ENCODE measurements at regions not wholly inside any gene's neighbourhood (a gene's known extent, or its start where the extent isn't known, plus 50 kb on each side); places are given as distances from the start of the nearest gene placed in this dataset.

DNA sequence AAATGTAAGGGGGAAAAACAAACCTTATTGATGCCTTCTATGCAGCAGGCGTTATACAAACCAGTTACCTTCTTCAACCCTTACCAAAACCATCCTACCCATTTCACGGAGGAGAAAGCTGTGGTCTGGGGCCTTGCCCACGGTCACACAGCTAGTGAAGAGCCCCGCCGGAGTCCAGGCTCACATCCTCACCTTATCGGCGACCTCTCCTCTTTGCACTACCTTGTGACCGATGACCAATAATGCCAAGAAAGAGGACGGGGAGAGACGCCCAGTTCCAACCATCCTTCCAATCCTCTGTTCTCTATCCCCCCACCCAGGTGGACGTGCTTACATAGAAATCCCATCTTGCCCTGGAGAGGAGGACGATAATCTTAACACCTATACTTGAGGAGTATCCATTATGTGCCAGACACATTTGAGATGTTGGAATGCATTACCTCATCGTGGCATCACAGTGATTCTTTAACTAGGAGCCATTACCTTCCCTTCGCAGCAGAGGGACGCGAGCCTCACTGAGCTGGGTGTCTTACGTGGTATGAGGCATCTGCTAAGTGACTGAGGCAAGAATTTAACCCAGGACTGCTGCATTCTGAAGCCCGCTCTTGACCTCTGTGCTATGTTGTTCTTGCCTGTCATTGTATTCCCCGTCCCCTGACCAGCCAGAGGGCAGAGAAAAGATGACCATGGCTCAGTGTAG is 253.7 kb upstream of the B3GAT1 start:
- no peaks in the 10 kb centered on the region for H3K27me3 ChIP-seq (ENCODE audit: control insufficient read depth, insufficient read depth, low read length)
- TF ChIP-seq, protein P1, sequence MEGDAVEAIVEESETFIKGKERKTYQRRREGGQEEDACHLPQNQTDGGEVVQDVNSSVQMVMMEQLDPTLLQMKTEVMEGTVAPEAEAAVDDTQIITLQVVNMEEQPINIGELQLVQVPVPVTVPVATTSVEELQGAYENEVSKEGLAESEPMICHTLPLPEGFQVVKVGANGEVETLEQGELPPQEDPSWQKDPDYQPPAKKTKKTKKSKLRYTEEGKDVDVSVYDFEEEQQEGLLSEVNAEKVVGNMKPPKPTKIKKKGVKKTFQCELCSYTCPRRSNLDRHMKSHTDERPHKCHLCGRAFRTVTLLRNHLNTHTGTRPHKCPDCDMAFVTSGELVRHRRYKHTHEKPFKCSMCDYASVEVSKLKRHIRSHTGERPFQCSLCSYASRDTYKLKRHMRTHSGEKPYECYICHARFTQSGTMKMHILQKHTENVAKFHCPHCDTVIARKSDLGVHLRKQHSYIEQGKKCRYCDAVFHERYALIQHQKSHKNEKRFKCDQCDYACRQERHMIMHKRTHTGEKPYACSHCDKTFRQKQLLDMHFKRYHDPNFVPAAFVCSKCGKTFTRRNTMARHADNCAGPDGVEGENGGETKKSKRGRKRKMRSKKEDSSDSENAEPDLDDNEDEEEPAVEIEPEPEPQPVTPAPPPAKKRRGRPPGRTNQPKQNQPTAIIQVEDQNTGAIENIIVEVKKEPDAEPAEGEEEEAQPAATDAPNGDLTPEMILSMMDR (IDR thresholded peaks at IDR 0.05; ENCODE audit: insufficient read depth, low read length, severe bottlenecking), result no peak
- H3K36me3 ChIP-seq (ENCODE audit: control insufficient read depth, insufficient read depth, low read length), result no peaks in the 10 kb centered on the region
- peak; percentile 32 for FAIRE-seq
- no peak overlapping the region for H3K4me3 ChIP-seq (ENCODE audit: low read depth, low read length)
- no peak for DNase-seq (ENCODE audit: low read depth)

DNA sequence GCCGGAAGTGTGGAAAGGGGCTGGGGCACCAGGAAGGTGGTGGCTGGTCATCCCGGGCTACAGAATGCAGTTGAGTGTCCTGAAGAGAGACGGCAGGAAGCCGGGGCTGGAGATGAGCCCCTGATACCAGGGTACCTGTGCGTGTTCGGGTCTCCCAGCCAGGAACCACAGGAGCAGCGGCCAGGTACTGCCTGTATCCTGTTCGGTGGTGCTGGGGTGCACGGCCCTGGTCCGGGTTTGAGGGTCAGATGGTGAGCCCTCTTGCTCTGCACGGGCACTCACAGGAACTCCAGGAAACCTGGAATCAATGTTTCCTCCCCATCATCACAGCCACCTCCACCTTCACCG is 253.1 kb upstream of the B3GAT1 start:
- Histone ChIP-seq H3K4me3 (ENCODE audit: low read depth, low read length) (no peak overlapping the region), H3K27me3 (ENCODE audit: control insufficient read depth, insufficient read depth, low read length) (no peaks in the 10 kb centered on the region), H3K36me3 (ENCODE audit: control insufficient read depth, insufficient read depth, low read length) (no peaks in the 10 kb centered on the region)
- TF ChIP-seq, protein P1 (IDR thresholded peaks at IDR 0.05; ENCODE audit: insufficient read depth, low read length, severe bottlenecking), result no peak
- DNase-seq (ENCODE audit: low read depth), result no peak
- FAIRE-seq, result no peak

DNA sequence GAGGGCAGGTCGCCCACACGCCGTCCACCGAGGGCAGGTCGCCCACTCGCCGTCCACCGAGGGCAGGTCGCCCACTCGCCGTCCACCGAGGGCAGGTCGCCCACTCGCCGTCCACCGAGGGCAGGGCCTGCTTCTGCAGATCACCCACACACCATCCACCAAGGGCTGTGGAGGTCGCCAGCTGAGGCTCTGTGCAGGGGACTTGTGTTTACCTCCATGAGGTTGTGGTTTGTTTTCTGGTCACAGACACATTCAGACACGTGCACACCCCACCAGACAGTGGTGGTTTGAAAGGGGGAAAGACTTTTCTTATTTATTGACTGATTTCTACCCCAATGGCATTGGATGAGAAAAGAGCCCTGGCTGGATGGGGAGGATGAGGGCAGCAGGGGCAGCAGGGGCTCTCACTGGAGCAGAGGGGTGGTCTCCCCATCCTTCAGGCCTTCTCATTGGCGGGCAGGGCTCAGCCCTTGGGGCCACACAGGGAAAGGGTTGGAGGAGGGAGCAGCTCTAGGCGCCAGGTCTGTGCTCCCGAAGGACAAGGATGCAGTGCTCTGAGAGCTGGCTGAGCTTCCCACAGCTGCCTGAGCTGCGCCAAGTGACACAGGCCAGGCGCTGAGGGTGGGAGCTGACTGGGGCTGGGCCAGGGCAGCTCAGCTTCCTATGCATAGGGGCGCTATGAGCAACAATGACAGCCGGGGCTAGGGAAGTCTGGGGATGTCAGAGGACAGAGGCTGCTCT is 252.6 kb upstream of the B3GAT1 start:
- TF ChIP-seq, protein P1 (IDR thresholded peaks at IDR 0.05; ENCODE audit: insufficient read depth, low read length, severe bottlenecking), result no peak
- H3K27me3 ChIP-seq (ENCODE audit: control insufficient read depth, insufficient read depth, low read length), result no peaks in the 10 kb centered on the region
- no peak for DNase-seq (ENCODE audit: low read depth)
- no peaks in the 10 kb centered on the region for H3K36me3 ChIP-seq (ENCODE audit: control insufficient read depth, insufficient read depth, low read length)
- H3K4me3 ChIP-seq (ENCODE audit: low read depth, low read length), result no peak overlapping the region
- no peak for FAIRE-seq

DNA sequence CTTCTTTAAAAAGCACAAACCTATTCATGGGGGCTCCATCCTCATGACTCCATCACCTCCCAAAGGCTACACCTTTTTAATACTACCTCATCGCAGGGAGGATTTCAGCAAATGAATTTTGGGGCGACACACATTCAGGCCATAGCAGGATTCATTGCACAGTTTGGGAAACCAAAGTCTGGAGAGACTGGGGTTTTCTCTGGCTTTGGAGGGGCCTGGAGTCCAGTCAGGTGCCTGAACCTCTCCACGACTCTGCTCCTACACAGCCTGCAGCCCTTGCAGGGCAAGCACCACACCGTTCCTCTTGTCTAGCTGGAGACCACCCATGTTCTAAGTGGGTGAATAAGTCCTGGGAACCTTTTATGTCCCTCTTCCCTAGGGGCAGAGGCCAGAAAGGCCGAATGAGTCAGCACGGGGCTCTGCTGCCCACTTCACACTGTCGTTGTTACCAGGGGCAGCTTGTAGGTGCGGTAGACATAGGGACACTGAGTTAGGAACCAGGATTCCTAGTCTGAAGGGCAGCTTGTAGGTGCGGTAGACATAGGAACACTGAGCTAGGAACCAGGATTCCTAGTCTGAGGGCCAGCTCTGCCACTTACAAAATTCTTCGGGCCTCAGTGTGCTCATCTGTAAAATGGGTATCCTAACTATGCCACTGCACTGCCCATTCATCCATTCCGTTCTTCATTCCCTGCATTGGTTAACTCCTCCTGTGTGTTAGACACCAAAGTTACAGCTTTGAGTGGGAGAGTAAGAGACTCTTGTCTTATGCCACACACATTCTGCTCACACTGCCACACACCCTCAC is 251.7 kb upstream of the B3GAT1 start:
- Histone ChIP-seq H3K27me3 (ENCODE audit: control insufficient read depth, insufficient read depth, low read length) (no peaks in the 10 kb centered on the region), H3K4me3 (ENCODE audit: low read depth, low read length) (no peak overlapping the region), H3K36me3 (ENCODE audit: control insufficient read depth, insufficient read depth, low read length) (no peaks in the 10 kb centered on the region)
- TF ChIP-seq, protein P1 (IDR thresholded peaks at IDR 0.05; ENCODE audit: insufficient read depth, low read length, severe bottlenecking), result no peak
- FAIRE-seq (no peak), DNase-seq (ENCODE audit: low read depth) (no peak)

DNA sequence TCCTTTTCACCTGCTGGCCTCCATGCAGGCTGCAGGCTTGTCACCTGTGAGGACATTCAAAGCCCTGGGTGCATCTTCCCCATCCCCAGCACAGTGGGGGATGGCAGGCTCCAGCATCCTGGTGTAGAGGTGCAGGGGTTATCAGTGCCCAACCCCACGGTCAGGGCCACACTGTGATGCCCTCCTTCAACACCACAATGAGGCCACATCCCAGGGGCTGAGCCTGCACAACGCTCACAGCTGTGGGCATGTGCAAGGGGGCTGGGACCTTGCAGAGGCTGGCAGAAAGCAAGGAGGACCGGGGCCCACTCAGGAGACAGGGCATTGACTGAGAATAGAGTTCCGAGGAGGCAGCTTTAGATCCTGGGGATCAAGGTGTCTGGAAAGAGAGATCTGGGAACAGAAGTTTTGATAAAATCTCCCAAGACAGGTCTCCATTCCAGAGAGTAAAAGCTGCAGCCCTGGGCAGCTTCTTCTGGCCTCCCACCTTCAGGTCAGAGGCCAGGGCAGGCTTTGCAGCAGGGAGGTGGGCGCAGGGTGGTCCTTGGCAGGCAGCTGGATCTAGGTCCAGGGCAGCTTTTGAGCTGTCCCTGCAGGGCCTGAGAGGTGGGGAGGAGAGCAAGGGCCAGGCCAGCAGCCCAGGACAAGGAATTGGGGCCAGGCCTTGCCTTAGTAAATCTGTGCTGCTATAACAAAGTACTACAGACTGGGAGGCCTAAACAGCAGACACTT is 250.8 kb upstream of the B3GAT1 start:
- FAIRE-seq (no peak), DNase-seq (ENCODE audit: low read depth) (no peak)
- no peak overlapping the region for H3K4me3 ChIP-seq (ENCODE audit: low read depth, low read length)
- TF ChIP-seq, protein P1 (IDR thresholded peaks at IDR 0.05; ENCODE audit: insufficient read depth, low read length, severe bottlenecking), result no peak
- no peaks in the 10 kb centered on the region for H3K36me3 ChIP-seq (ENCODE audit: control insufficient read depth, insufficient read depth, low read length)
- no peaks in the 10 kb centered on the region for H3K27me3 ChIP-seq (ENCODE audit: control insufficient read depth, insufficient read depth, low read length)

All from bronchial epithelial cell (primary cell).